A673 (cell line): ENCODE measurements at regions not wholly inside any gene's neighbourhood (a gene's known extent, or its start where the extent isn't known, plus 50 kb on each side); places are given as distances from the start of the nearest gene placed in this dataset.

Experiments used
- EZH2 ChIP-seq: fragments of 200-600 bp; sonication (generic); IDR thresholded peaks from 2 replicates; pipeline ENCODE4 v1.6.1; 2017; ENCODE audit warnings: borderline replicate concordance, low read depth, mild to moderate bottlenecking, mixed read lengths, antibody characterized with exemption, low read length; ENCODE audit not compliant: poor library complexity, severe bottlenecking
- TF ChIP-seq, protein P1 (sequence below): fragments of 300-800, 200-600 bp; sonication (generic); conservative IDR thresholded peaks from 2 replicates; pipeline ENCODE4 v1.5.1; 2017; ENCODE audit warnings: low read depth, mild to moderate bottlenecking, antibody characterized with exemption, low read length, moderate library complexity, mixed read lengths

DNA sequence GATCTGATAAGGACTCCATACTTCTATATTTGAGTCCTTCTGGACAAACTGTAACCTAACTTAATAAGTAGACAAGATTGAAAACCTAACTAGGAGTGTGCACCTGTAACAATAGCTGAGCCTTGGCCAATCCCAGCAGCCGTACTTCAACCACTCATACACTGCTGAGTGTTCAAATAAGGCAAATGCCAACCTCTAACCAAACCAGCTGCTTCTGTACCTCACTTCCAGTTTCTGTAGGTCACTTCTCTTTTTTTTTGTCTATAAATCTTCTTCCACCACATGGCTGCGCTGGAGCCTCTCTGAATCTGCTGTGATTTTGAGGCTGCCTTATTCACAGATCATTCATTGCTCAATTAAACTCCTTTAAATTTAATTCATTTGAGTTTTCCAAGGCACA is 753.2 kb downstream of the DNAJB9 start:
- TF ChIP-seq, protein P1, sequence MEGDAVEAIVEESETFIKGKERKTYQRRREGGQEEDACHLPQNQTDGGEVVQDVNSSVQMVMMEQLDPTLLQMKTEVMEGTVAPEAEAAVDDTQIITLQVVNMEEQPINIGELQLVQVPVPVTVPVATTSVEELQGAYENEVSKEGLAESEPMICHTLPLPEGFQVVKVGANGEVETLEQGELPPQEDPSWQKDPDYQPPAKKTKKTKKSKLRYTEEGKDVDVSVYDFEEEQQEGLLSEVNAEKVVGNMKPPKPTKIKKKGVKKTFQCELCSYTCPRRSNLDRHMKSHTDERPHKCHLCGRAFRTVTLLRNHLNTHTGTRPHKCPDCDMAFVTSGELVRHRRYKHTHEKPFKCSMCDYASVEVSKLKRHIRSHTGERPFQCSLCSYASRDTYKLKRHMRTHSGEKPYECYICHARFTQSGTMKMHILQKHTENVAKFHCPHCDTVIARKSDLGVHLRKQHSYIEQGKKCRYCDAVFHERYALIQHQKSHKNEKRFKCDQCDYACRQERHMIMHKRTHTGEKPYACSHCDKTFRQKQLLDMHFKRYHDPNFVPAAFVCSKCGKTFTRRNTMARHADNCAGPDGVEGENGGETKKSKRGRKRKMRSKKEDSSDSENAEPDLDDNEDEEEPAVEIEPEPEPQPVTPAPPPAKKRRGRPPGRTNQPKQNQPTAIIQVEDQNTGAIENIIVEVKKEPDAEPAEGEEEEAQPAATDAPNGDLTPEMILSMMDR, result no peak
- no peak for TF ChIP-seq EZH2
